ENCODE measurements at regions not wholly inside any gene's neighbourhood (a gene's known extent, or its start where the extent isn't known, plus 50 kb on each side); places are given as distances from the start of the nearest gene placed in this dataset.

DNA sequence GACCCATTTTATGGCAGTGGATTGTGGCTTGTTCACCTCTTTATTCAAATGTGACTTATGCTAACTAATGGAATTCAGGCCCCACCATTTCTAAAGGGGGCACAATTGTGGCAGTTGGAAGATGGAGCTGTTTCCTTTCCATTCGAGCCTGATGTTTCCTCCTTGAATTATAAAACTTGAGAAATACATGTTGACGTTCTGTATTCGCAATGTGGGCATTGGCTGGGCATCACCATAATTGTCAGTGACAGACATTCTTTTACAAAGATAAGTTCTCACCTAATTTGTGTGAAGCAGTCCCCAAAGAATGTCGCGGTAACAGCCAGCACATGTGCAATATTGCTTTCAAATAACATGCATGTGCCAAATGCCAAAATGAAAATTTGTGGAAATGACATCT, 1070.2 kb upstream of the TENM3 start:
- Histone ChIP-seq H3K4me3 (replicated peaks in 1 of 3; ENCODE audit: insufficient read depth in 1 of 3, low read depth in 2 of 3, low read length in 3 of 3) (no peak overlapping the region), H3K36me3 (replicated peaks in 1 of 2; ENCODE audit: control insufficient read depth in 1 of 2, insufficient read depth in 2 of 2, low read length in 2 of 2) (no peaks in the 10 kb centered on the region), H4K20me1 (ENCODE audit: insufficient read depth, low read length) (no peaks in the 10 kb centered on the region), H3K4me2 (ENCODE audit: low read depth, low read length) (no peak overlapping the region), H3K4me1 (ENCODE audit: insufficient read depth, low read length) (no peaks in the 10 kb centered on the region), H3K9ac (ENCODE audit: insufficient read depth, low read depth, low read length) (no peak overlapping the region), H2AFZ (ENCODE audit: low read length) (no peak overlapping the region), H3K27ac (ENCODE audit: extremely low read length, insufficient read depth, low read length) (no peak overlapping the region), H3K9me3 (ENCODE audit: low read length) (no peaks in the 10 kb centered on the region), H3K79me2 (ENCODE audit: insufficient read depth, low read length) (no peaks in the 10 kb centered on the region), H3K27me3 (ENCODE audit: control insufficient read depth in 1 of 2, insufficient read depth in 2 of 2, low read length in 2 of 2) (no peaks in the 10 kb centered on the region)
- TF ChIP-seq CAMTA2 (CRISPR knock-in tag; IDR thresholded peaks at IDR 0.05; ENCODE audit: borderline replicate concordance) (no peak), HNRNPLL (IDR thresholded peaks at IDR 0.05; ENCODE audit: low read depth, low read length, poor library complexity, severe bottlenecking) (no peak), MBNL3 (CRISPR knock-in tag; conservative IDR thresholded peaks at IDR 0.05) (no peak), ZBTB3 (CRISPR knock-in tag; IDR thresholded peaks at IDR 0.05; ENCODE audit: borderline replicate concordance, low read depth) (no peak), ZNF350 (CRISPR knock-in tag; IDR thresholded peaks at IDR 0.05; ENCODE audit: borderline replicate concordance, low read depth) (no peak), ZNF430 (CRISPR knock-in tag; IDR thresholded peaks at IDR 0.05) (no peak), HNF4G (IDR thresholded peaks at IDR 0.05; ENCODE audit: borderline replicate concordance, low read depth, low read length) (no peak), HNF4G (CRISPR knock-in tag; IDR thresholded peaks at IDR 0.05; ENCODE audit: borderline replicate concordance, low read depth) (no peak), PRDM15 (CRISPR knock-in tag; IDR thresholded peaks at IDR 0.05) (no peak), RCOR2 (CRISPR knock-in tag; IDR thresholded peaks at IDR 0.05) (no peak), TOE1 (CRISPR knock-in tag; IDR thresholded peaks at IDR 0.05) (no peak), MEIS2 (CRISPR knock-in tag; IDR thresholded peaks at IDR 0.05) (no peak)
- TF ChIP-seq, protein P1, sequence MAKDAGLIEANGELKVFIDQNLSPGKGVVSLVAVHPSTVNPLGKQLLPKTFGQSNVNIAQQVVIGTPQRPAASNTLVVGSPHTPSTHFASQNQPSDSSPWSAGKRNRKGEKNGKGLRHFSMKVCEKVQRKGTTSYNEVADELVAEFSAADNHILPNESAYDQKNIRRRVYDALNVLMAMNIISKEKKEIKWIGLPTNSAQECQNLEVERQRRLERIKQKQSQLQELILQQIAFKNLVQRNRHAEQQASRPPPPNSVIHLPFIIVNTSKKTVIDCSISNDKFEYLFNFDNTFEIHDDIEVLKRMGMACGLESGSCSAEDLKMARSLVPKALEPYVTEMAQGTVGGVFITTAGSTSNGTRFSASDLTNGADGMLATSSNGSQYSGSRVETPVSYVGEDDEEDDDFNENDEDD (CRISPR knock-in tag; IDR thresholded peaks at IDR 0.05; ENCODE audit: borderline replicate concordance) = no peak
- no TSS peak for BruUV-seq (replicated peaks)
- intact Hi-C loops (cut with micrococcal nuclease; ENCODE audit: unreplicated experiment) = no loop called here
- DNase-seq (ENCODE audit: low spot score) (no peak), ATAC-seq (no peak), FAIRE-seq (no peak)
- POLR2A ChIA-PET = no interaction called here
- in situ Hi-C loops (cut with HindIII; ENCODE audit: extremely low pct_ligation_motif_present, low pct_unique_long_range_greater_than_20kb) = no loop called here
- CTCF ChIA-PET (ENCODE audit: low intra/inter-chr PET ratio, low total read pairs) = no interaction called here
- 53% methylated on average over 5 of the region's 5 CpGs for WGBS (ENCODE audit: low lambda C conversion rate)

Data from HepG2 (cell line).